Loucy (cell line): ENCODE measurements at regions not wholly inside any gene's neighbourhood (a gene's known extent, or its start where the extent isn't known, plus 50 kb on each side); places are given as distances from the start of the nearest gene placed in this dataset.
"Not testable (repeated sequence)": the region's sequence is repeated elsewhere in the genome, so short reads cannot be mapped to it uniquely, and the experiment has no call there.

Experiments
- EZH2phosphoT487 ChIP-seq: fragments of 200-600 bp; IDR thresholded peaks from 2 replicates; pipeline ENCODE4 v1.6.1; 2018; ENCODE audit warnings: antibody characterized with exemption, mild to moderate bottlenecking, moderate library complexity, borderline replicate concordance
- TF ChIP-seq, protein P1 (sequence below): fragments of 200-600 bp; sonication (generic); conservative IDR thresholded peaks from 2 replicates; pipeline ENCODE4 v1.5.1; 2014; ENCODE audit warnings: mild to moderate bottlenecking, antibody characterized with exemption, low read length

DNA sequence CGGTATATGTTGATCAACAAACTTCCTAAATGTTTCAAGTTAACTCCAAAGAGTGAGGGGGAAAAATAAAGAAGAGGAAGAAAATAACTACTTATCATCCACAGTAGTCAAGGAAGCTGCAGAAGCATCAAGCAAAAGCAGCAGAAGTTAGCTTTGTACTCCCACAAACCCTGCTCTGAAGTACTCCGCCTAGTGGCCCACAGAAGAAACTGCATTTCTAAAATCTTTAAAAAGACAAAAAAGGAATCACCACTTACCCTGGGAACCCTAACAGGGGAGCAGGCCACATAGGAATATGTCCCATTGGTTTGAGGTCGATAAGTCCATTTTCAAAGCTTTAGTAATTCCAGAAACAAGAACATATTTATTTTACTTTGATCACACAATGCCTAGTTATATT lies 2948.3 kb upstream of the OR11H1 start:
- TF ChIP-seq, protein P1, sequence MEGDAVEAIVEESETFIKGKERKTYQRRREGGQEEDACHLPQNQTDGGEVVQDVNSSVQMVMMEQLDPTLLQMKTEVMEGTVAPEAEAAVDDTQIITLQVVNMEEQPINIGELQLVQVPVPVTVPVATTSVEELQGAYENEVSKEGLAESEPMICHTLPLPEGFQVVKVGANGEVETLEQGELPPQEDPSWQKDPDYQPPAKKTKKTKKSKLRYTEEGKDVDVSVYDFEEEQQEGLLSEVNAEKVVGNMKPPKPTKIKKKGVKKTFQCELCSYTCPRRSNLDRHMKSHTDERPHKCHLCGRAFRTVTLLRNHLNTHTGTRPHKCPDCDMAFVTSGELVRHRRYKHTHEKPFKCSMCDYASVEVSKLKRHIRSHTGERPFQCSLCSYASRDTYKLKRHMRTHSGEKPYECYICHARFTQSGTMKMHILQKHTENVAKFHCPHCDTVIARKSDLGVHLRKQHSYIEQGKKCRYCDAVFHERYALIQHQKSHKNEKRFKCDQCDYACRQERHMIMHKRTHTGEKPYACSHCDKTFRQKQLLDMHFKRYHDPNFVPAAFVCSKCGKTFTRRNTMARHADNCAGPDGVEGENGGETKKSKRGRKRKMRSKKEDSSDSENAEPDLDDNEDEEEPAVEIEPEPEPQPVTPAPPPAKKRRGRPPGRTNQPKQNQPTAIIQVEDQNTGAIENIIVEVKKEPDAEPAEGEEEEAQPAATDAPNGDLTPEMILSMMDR = peak; percentile 35
- not testable (repeated sequence) for TF ChIP-seq EZH2phosphoT487
